ENCODE measurements at regions not wholly inside any gene's neighbourhood (a gene's known extent, or its start where the extent isn't known, plus 50 kb on each side); places are given as distances from the start of the nearest gene placed in this dataset.

- TF ChIP-seq, protein P1, sequence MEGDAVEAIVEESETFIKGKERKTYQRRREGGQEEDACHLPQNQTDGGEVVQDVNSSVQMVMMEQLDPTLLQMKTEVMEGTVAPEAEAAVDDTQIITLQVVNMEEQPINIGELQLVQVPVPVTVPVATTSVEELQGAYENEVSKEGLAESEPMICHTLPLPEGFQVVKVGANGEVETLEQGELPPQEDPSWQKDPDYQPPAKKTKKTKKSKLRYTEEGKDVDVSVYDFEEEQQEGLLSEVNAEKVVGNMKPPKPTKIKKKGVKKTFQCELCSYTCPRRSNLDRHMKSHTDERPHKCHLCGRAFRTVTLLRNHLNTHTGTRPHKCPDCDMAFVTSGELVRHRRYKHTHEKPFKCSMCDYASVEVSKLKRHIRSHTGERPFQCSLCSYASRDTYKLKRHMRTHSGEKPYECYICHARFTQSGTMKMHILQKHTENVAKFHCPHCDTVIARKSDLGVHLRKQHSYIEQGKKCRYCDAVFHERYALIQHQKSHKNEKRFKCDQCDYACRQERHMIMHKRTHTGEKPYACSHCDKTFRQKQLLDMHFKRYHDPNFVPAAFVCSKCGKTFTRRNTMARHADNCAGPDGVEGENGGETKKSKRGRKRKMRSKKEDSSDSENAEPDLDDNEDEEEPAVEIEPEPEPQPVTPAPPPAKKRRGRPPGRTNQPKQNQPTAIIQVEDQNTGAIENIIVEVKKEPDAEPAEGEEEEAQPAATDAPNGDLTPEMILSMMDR (IDR thresholded peaks at IDR 0.05; ENCODE audit: borderline replicate concordance, extremely low read depth, low read length, poor library complexity, severe bottlenecking): no peak
- no peak for TF ChIP-seq EZH2 (IDR thresholded peaks at IDR 0.05; ENCODE audit: borderline replicate concordance, low read depth, low read length, severe bottlenecking)
These were observed 613.5 kb downstream of the IQCM start for GRCh38 chr4:149202117-149202516.
